H1 (cell line): ENCODE measurements at regions not wholly inside any gene's neighbourhood (a gene's known extent, or its start where the extent isn't known, plus 50 kb on each side); places are given as distances from the start of the nearest gene placed in this dataset.

ENCODE experiments used
- CTCF ChIA-PET: fragments of 300-600 bp; sonication (Branson Sonifier 250); formaldehyde crosslinking; loops from one replicate; lab custom pipeline; 2021; ENCODE audit not compliant: partially characterized antibody; lab: Charles Lee
- POLR2A ChIA-PET: fragments of 300-600 bp; sonication (Branson Sonifier 250); formaldehyde crosslinking; loops from one replicate; lab custom pipeline; 2021; ENCODE audit warnings: inconsistent platforms; ENCODE audit not compliant: partially characterized antibody; lab: Charles Lee
- DNase-seq, 2 experiments: peaks; one replicate each; pipeline versions ENCODE4 v3.0.0 to v3.0.0-alpha.2; 2010 to 2022; ENCODE audit warnings: low spot score in 2 of 2, low read depth in 1 of 2, mixed read lengths in 1 of 2
- FAIRE-seq: peaks from 2 replicates; lab custom pipeline; 2011; peaks lifted over from hg19 to GRCh38; lab: Jason Lieb, UNC
- H2AFZ ChIP-seq: 2 replicates; pipeline ENCODE4 v1.8.1; 2012; ENCODE audit warnings: low read length, inconsistent platforms
- H2AK5ac ChIP-seq: 2 replicates; pipeline ENCODE4 v1.6.1; 2013; ENCODE audit warnings: low read depth, low read length
- H2BK120ac ChIP-seq: replicated peaks from 2 replicates; pipeline ENCODE3; 2013; ENCODE audit warnings: low read depth, low read length, inconsistent platforms
- H2BK12ac ChIP-seq: 2 replicates; pipeline ENCODE4 v1.6.1; 2013; ENCODE audit warnings: low read depth, low read length
- H2BK15ac ChIP-seq: 2 replicates; pipeline ENCODE4 v1.6.1; 2013; ENCODE audit warnings: low read length
- H2BK20ac ChIP-seq: 2 replicates; pipeline ENCODE4 v1.6.1; 2013; ENCODE audit warnings: low read length
- H2BK5ac ChIP-seq: 2 replicates; pipeline ENCODE4 v1.6.1; 2013; ENCODE audit warnings: low read depth, low read length
- H3K14ac ChIP-seq: 2 replicates; pipeline ENCODE4 v1.6.1; 2013; ENCODE audit warnings: inconsistent platforms; ENCODE audit not compliant: insufficient read length
- H3K18ac ChIP-seq: 2 replicates; pipeline ENCODE4 v1.6.1; 2013; ENCODE audit warnings: low read length; ENCODE audit errors: extremely low read depth
- H3K23ac ChIP-seq: 2 replicates; pipeline ENCODE4 v1.6.1; 2013; ENCODE audit warnings: inconsistent platforms; ENCODE audit not compliant: insufficient read length
- H3K23me2 ChIP-seq: 2 replicates; pipeline ENCODE4 v1.6.1; 2013; ENCODE audit warnings: low read depth, low read length
- H3K27ac ChIP-seq: 2 replicates; pipeline ENCODE4 v1.6.1; 2011; ENCODE audit warnings: low read depth, low read length, inconsistent platforms
- H3K27me3 ChIP-seq, 4 experiments: replicated peaks in 1 of 4; 1 replicate in 1 of 4; 2 replicates in 3 of 4; pipeline versions ENCODE4 v1.6.1 to v1.8.1; 2011 to 2013; ENCODE audit warnings: low read length in 3 of 4, mild to moderate bottlenecking in 3 of 4, inconsistent platforms in 2 of 4, mixed read lengths in 2 of 4, moderate library complexity in 1 of 4; ENCODE audit not compliant: control insufficient read depth in 3 of 4, insufficient read depth in 3 of 4; ENCODE audit errors: extremely low read depth in 1 of 4
- H3K36me3 ChIP-seq, 4 experiments: 2 replicates each; pipeline versions ENCODE4 v1.6.1 to v1.8.1; 2011 to 2013; ENCODE audit warnings: mild to moderate bottlenecking in 4 of 4, low read length in 3 of 4, moderate library complexity in 2 of 4, control low read depth in 1 of 4, inconsistent platforms in 1 of 4; ENCODE audit not compliant: insufficient read depth in 4 of 4, control insufficient read depth in 2 of 4
- H3K4ac ChIP-seq: replicated peaks from 2 replicates; pipeline ENCODE3; 2013; ENCODE audit warnings: low read length, low read depth, mixed read lengths, inconsistent platforms; ENCODE audit not compliant: insufficient read length
- H3K4me1 ChIP-seq, 4 experiments: replicated peaks in 1 of 4; 1 replicate in 1 of 4; 2 replicates in 3 of 4; pipeline versions ENCODE4 v1.6.1 to v1.8.1; 2011 to 2013; ENCODE audit warnings: low read length in 3 of 4, inconsistent platforms in 2 of 4, mixed read lengths in 1 of 4; ENCODE audit not compliant: insufficient read depth in 4 of 4, control insufficient read depth in 3 of 4
- H3K4me2 ChIP-seq, 2 experiments: 2 replicates each; pipeline versions ENCODE4 v1.6.1 to v1.8.1; 2011 to 2013; ENCODE audit warnings: low read depth in 2 of 2, low read length in 2 of 2, control low read depth in 1 of 2, inconsistent platforms in 1 of 2, mild to moderate bottlenecking in 1 of 2; ENCODE audit not compliant: insufficient read depth in 1 of 2
- H3K4me3 ChIP-seq, 4 experiments: fragments of 200-600, 300-600 bp in 1 of 4; sonication (generic), shearing (Covaris generic), sonication (Bioruptor Twin) in 1 of 4; 2 replicates each; pipeline versions ENCODE4 v1.5.1 to v1.8.1; 2011 to 2016; ENCODE audit warnings: low read length in 4 of 4, low read depth in 3 of 4, control low read depth in 2 of 4, inconsistent platforms in 2 of 4, mild to moderate bottlenecking in 2 of 4, mixed read lengths in 1 of 4, moderate library complexity in 1 of 4; ENCODE audit not compliant: insufficient read depth in 2 of 4; ENCODE audit errors: extremely low read depth in 1 of 4
- H3K56ac ChIP-seq: replicated peaks from 2 replicates; pipeline ENCODE3; 2013; ENCODE audit warnings: low read depth, mild to moderate bottlenecking, mixed read lengths, low read length, inconsistent platforms; ENCODE audit not compliant: insufficient read length
- H3K79me1 ChIP-seq: 2 replicates; pipeline ENCODE4 v1.6.1; 2013; ENCODE audit warnings: low read depth, low read length, control low read depth
- H3K79me2 ChIP-seq, 2 experiments: 2 replicates each; pipeline versions ENCODE4 v1.6.1 to v1.8.1; 2012 to 2013; ENCODE audit warnings: low read length in 2 of 2, mild to moderate bottlenecking in 2 of 2, inconsistent platforms in 1 of 2; ENCODE audit not compliant: insufficient read depth in 2 of 2, control insufficient read depth in 1 of 2
- H3K9ac ChIP-seq, 4 experiments: replicated peaks in 1 of 4; 1 replicate in 1 of 4; 2 replicates in 3 of 4; pipeline versions ENCODE4 v1.6.1 to v1.8.1; 2011 to 2013; ENCODE audit warnings: low read depth in 3 of 4, low read length in 3 of 4, control low read depth in 2 of 4, mild to moderate bottlenecking in 2 of 4, moderate library complexity in 2 of 4, inconsistent platforms in 1 of 4; ENCODE audit errors: extremely low read depth in 1 of 4
- H3K9me3 ChIP-seq, 2 experiments: 2 replicates each; pipeline versions ENCODE4 v1.6.1 to v1.8.1; 2012 to 2013; ENCODE audit warnings: mild to moderate bottlenecking in 2 of 2, moderate library complexity in 2 of 2, control low read depth in 1 of 2, inconsistent platforms in 1 of 2, low read depth in 1 of 2, low read length in 1 of 2, mixed read lengths in 1 of 2; ENCODE audit not compliant: insufficient read depth in 2 of 2
- H4K20me1 ChIP-seq, 2 experiments: replicated peaks in 1 of 2; 2 replicates each; pipeline versions ENCODE3 to v1.8.1; 2011 to 2013; ENCODE audit warnings: inconsistent platforms in 2 of 2, low read length in 2 of 2, mild to moderate bottlenecking in 1 of 2; ENCODE audit not compliant: insufficient read depth in 2 of 2, control insufficient read depth in 1 of 2
- H4K5ac ChIP-seq: 2 replicates; pipeline ENCODE4 v1.6.1; 2013; ENCODE audit warnings: low read length, low read depth, mixed read lengths, inconsistent platforms; ENCODE audit not compliant: insufficient read length
- H4K8ac ChIP-seq: 2 replicates; pipeline ENCODE4 v1.8.0; 2013; ENCODE audit warnings: mild to moderate bottlenecking, moderate library complexity, low read length, inconsistent platforms; ENCODE audit not compliant: insufficient read depth; ENCODE audit errors: extremely low read depth
- H4K91ac ChIP-seq: replicated peaks from 2 replicates; pipeline ENCODE3; 2013; ENCODE audit warnings: low read length, mixed read lengths, inconsistent platforms; ENCODE audit not compliant: insufficient read length
- E2F6 ChIP-seq: IDR thresholded peaks from 2 replicates; pipeline ENCODE4 v1.6.1; 2012; ENCODE audit warnings: inconsistent platforms
- FOSL1 ChIP-seq: IDR thresholded peaks from 2 replicates; pipeline ENCODE4 v1.6.1; 2011; ENCODE audit warnings: mild to moderate bottlenecking, low read depth, low read length, moderate library complexity; ENCODE audit not compliant: insufficient read depth
- HDAC6 ChIP-seq: IDR thresholded peaks from one replicate; pipeline ENCODE4 v1.7.1; 2012; ENCODE audit warnings: low read depth, mild to moderate bottlenecking, inconsistent platforms, low read length, moderate library complexity
- KDM1A ChIP-seq: fragments of 200-600, 300-600 bp; sonication (generic); IDR thresholded peaks from 2 replicates; pipeline ENCODE4 v1.7.1; 2016; ENCODE audit warnings: mild to moderate bottlenecking, low read length, borderline replicate concordance
- NANOG ChIP-seq: IDR thresholded peaks from 2 replicates; pipeline ENCODE4 v1.6.1; 2011; ENCODE audit warnings: low read length, low read depth, mild to moderate bottlenecking, inconsistent platforms; ENCODE audit not compliant: insufficient read depth, poor library complexity, severe bottlenecking
- PHF8 ChIP-seq: fragments of 200-600 bp; sonication (generic); conservative IDR thresholded peaks from 2 replicates; pipeline ENCODE4 v1.7.1; 2012; ENCODE audit warnings: low read depth, mild to moderate bottlenecking, inconsistent platforms, low read length, moderate library complexity
- POLR2A ChIP-seq, 2 experiments: IDR thresholded peaks; 1 replicate in 1 of 2; 2 replicates in 1 of 2; pipeline ENCODE4 v1.6.1; 2011; ENCODE audit warnings: low read depth in 2 of 2, low read length in 2 of 2, mild to moderate bottlenecking in 2 of 2; ENCODE audit errors: control extremely low read depth in 1 of 2
- POU5F1 ChIP-seq: IDR thresholded peaks from 2 replicates; pipeline ENCODE4 v1.6.1; 2011; ENCODE audit warnings: low read depth, mild to moderate bottlenecking, low read length, moderate library complexity
- SAP30 ChIP-seq: fragments of 300-600 bp; sonication (generic); IDR thresholded peaks from 2 replicates; pipeline ENCODE4 v1.7.1; 2012; ENCODE audit warnings: low read length, moderate library complexity, mild to moderate bottlenecking, inconsistent platforms; ENCODE audit not compliant: insufficient read depth, insufficient replicate concordance
- SIRT6 ChIP-seq: IDR thresholded peaks from one replicate; pipeline ENCODE4 v1.7.1; 2012; ENCODE audit warnings: low read length, inconsistent platforms
- SIX5 ChIP-seq: IDR thresholded peaks from 2 replicates; pipeline ENCODE4 v1.6.1; 2011; ENCODE audit warnings: mild to moderate bottlenecking, low read depth, low read length
- SRF ChIP-seq: IDR thresholded peaks from 2 replicates; pipeline ENCODE4 v1.6.1; 2011; ENCODE audit warnings: mild to moderate bottlenecking, low read depth, low read length, moderate library complexity
- TAF1 ChIP-seq: IDR thresholded peaks from 2 replicates; pipeline ENCODE4 v1.6.1; 2011; ENCODE audit warnings: mild to moderate bottlenecking, low read depth, low read length
- WGBS, 2 experiments: shearing (Covaris generic) in 1 of 2; methylation state at CpG; one replicate each; pipeline versions ENCODE4 v1.1.6 to v1.1.7; 2013 to 2015; ENCODE audit warnings: low lambda C conversion rate in 2 of 2, mixed read lengths in 2 of 2, inconsistent platforms in 1 of 2, low coverage in 1 of 2, missing lambda C conversion rate in 1 of 2; ENCODE audit not compliant: insufficient replicate concordance in 2 of 2, insufficient coverage in 1 of 2, insufficient read length in 1 of 2; ENCODE audit errors: extremely low coverage in 1 of 2, missing lambda C conversion rate in 1 of 2; 5-methylcytosine and 5-hydroxymethylcytosine counted together

GRCh38 chr15:96851613-96852012, 521.1 kb downstream of the NR2F2 start:
- Histone ChIP-seq H2AK5ac (no peak overlapping the region), H4K91ac (no peak overlapping the region), H3K27ac (no peak overlapping the region), H3K14ac (no peak overlapping the region), H2BK12ac (no peak overlapping the region), H3K27me3 (no peaks in the 10 kb centered on the region), H3K4ac (no peak overlapping the region), H3K9ac (no peak overlapping the region), H3K4me2 (no peak overlapping the region), H3K79me1 (no peaks in the 10 kb centered on the region), H4K5ac (no peak overlapping the region), H3K36me3 (no peaks in the 10 kb centered on the region), H4K8ac (no peak overlapping the region), H3K18ac (no peak overlapping the region), H3K4me3 (no peak overlapping the region), H3K56ac (no peak overlapping the region), H4K20me1 (no peaks in the 10 kb centered on the region), H3K9me3 (no peaks in the 10 kb centered on the region), H3K79me2 (no peaks in the 10 kb centered on the region), H2BK15ac (no peak overlapping the region), H3K4me1 (no peaks in the 10 kb centered on the region), H3K23ac (no peak overlapping the region), H2BK5ac (no peak overlapping the region), H2BK120ac (no peak overlapping the region), H2AFZ (no peak overlapping the region), H3K23me2 (no peaks in the 10 kb centered on the region), H2BK20ac (no peak overlapping the region)
- DNase-seq (no peak), FAIRE-seq (no peak)
- ChIA-PET POLR2A (no interaction called here), CTCF (no interaction called here)
- 78% methylated on average over 3 of the region's 3 CpGs; no CpG with 5 or more reads in 1 of the 2 experiments for WGBS, 2 experiments
- TF ChIP-seq HDAC6, result no peak
- no peak for TF ChIP-seq PHF8
- no peak for TF ChIP-seq POLR2A (IDR thresholded peaks at IDR 0.05; ENCODE audit: control extremely low read depth in 1 of 2, low read depth in 2 of 2, low read length in 2 of 2)
- no peak for TF ChIP-seq SRF
- TF ChIP-seq NANOG, result no peak
- TF ChIP-seq SIX5, result no peak
- TF ChIP-seq SAP30, result no peak
- no peak for TF ChIP-seq KDM1A
- no peak for TF ChIP-seq E2F6
- no peak for TF ChIP-seq TAF1
- no peak for TF ChIP-seq SIRT6
- TF ChIP-seq FOSL1, result no peak
- TF ChIP-seq POU5F1, result no peak
